ENCODE measurements at regions not wholly inside any gene's neighbourhood (a gene's known extent, or its start where the extent isn't known, plus 50 kb on each side); places are given as distances from the start of the nearest gene placed in this dataset.
"Not testable (repeated sequence)": the region's sequence is repeated elsewhere in the genome, so short reads cannot be mapped to it uniquely, and the experiment has no call there.

DNA sequence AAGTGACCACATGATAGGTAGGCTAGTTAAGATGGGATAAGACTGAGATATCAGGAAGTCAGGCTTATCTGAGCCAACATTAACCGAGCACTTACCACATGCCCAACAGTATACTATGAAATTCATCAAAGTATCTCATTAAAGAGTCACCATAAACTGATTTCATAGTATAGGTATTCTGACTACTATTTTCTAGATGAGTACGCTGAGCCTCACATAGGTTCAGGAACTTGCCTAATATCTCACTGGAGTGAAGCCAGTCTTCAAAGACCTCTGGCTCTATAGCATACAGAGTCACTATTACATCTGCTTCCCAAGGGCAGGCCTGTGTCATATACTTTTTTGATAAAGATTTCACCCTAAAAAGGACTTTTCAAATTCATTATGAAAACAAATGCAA is 115.6 kb upstream of the NGF start:
- ATAC-seq (ENCODE audit: low read depth in 2 of 2), result no peak
- Mint-ChIP-seq H3K36me3 (no peaks in the 10 kb centered on the region), H3K27me3 (no peaks in the 10 kb centered on the region), H3K4me1 (no peaks in the 10 kb centered on the region), H3K9me3 (peaks cover 0 to 6% (median 0%) of the 10 kb centered on the region in 7 donors), H3K4me3 (no peak overlapping the region), H3K27ac (no peak overlapping the region)
- DNase-seq, result no peak

DNA sequence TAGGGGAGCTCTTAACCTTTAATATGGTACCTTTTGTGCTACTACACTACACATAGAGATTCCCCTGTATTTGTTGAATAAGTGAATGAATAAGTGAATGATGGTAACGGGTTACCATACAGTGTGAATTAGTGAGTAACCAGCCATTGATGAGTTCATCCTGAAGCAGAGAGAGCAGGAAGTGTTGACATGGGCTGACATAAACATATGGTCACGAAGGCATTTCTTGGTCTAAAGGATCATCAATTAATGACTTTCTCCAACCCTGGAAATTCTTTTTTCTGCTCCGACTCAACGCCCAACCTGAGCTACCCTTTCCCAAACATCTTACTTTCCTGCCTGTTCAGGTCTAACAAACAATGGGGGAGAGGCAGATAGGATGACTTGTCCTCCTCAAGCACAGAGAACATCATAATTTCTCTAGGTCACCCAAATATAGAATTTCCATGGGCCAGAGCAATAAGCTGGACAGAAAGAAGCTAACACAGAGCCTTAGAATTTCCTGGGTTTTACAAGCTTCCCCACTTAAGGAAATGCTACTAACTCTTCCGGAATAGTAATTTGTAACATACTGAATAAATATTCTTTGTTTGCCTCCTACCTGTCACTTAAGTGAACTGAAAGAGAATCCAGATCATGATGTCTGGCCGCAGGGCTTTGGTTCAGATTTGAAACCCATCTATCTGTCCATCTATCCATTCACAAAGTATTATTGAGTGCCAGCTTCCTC is 114.7 kb upstream of the NGF start:
- ATAC-seq (ENCODE audit: low read depth in 2 of 2) (no peak), DNase-seq (no peak)
- Mint-ChIP-seq H3K4me3 (peak overlapping the region in 1 of 8 donors; percentile 19), H3K9me3 (peaks cover 0 to 4% (median 0%) of the 10 kb centered on the region in 7 donors), H3K36me3 (no peaks in the 10 kb centered on the region), H3K4me1 (no peaks in the 10 kb centered on the region), H3K27ac (no peak overlapping the region), H3K27me3 (no peaks in the 10 kb centered on the region)

DNA sequence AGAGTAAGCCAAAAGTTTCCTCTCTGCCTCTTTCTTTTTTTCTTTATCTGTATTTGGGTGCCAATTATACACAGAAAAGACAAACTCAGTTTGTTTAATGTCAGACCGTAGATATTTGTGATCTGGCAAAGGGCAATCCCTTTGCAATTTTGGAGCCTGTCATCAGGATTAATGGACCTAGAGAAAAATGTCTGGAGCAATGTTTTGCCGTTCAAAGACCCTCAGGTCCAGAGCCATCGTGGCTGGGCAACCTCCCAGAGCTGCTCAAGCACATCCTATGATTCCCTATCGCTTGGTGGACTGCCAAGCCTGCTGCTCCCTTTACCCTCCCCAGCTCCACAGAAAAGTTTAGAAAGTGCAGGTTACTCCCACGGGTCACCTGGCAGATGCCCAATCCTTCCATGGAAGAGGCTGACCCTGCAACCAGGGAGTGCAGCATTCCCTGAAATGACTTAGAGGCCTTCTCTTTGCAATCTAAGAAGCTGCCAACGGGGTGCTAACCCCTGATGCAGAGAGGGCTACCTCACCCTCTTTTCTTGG is 112.5 kb upstream of the NGF start:
- Mint-ChIP-seq H3K4me3 (no peak overlapping the region), H3K27me3 (no peaks in the 10 kb centered on the region), H3K4me1 (no peaks in the 10 kb centered on the region), H3K9me3 (peaks cover 0 to 4% (median 0%) of the 10 kb centered on the region in 7 donors), H3K27ac (no peak overlapping the region), H3K36me3 (no peaks in the 10 kb centered on the region)
- ATAC-seq (ENCODE audit: low read depth in 2 of 2) (no peak), DNase-seq (no peak)

DNA sequence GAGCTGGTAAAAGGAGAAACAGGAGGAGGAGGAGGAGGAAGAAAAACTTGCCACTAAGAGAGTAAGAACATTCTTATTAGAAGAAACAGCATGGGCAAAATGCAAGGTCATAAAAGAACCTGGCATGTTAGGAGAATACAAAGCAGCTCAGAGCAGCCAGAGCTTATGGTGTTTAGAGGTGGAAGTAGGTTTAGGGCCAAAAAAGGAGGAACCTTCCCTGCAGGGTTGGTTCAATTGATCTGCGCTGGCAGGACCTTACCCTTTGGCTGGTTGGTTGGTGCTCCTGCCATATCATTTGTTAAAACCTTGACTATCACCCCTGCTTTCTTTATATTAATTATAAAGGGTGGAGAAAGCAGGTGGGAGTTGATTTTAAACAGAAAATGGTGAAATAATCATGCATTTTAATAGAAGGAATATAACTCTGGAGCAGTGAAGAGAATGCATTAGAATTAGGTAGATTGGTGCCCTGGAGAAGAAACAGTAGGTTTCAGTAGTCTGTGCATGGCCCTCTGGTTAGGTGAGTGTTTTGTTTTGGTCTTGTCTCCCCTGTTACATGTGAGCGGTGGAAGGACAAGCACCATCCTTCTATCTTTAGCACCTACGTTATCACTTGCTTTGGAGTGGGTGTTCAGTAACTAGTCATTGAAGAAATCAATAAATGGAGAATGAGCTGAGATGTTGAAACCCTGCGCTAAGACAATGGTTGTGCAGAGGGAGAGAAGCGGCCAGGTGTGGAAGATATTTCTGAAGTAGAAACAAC is 110.4 kb upstream of the NGF start:
- H3K9me3 Mint-ChIP-seq, result peaks cover 0 to 2% (median 0%) of the 10 kb centered on the region in 7 donors
- H3K27me3 Mint-ChIP-seq, result no peaks in the 10 kb centered on the region
- H3K36me3 Mint-ChIP-seq, result no peaks in the 10 kb centered on the region
- no peak overlapping the region for H3K4me3 Mint-ChIP-seq
- DNase-seq, result no peak
- ATAC-seq (ENCODE audit: low read depth in 2 of 2), result no peak
- H3K27ac Mint-ChIP-seq, result no peak overlapping the region
- no peaks in the 10 kb centered on the region for H3K4me1 Mint-ChIP-seq

DNA sequence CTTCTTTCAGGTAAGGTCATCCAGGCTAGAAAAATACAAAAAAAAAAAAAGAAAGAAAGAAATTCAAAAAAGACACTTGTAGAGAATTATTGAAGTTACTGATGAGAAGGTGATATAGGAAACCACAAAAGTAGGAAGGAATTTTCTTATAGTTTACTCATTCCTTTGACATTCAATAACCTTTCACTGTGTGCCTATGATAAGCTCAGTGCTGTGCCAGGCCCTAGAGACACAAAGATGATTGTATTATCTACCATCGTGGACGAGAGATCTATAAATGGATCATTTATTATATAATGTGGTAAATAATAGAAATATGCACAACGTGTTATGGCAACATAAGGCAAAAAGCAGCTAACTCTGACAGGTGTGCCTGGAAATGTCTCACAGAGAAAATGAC is 109.6 kb upstream of the NGF start:
- no peaks in the 10 kb centered on the region for H3K36me3 Mint-ChIP-seq
- no peak for ATAC-seq (ENCODE audit: low read depth in 2 of 2)
- no peaks in the 10 kb centered on the region for H3K4me1 Mint-ChIP-seq
- H3K27ac Mint-ChIP-seq, result no peak overlapping the region
- no peak overlapping the region for H3K4me3 Mint-ChIP-seq
- H3K9me3 Mint-ChIP-seq, result peaks cover 0 to 2% (median 0%) of the 10 kb centered on the region in 7 donors
- H3K27me3 Mint-ChIP-seq, result no peaks in the 10 kb centered on the region
- no peak for DNase-seq

DNA sequence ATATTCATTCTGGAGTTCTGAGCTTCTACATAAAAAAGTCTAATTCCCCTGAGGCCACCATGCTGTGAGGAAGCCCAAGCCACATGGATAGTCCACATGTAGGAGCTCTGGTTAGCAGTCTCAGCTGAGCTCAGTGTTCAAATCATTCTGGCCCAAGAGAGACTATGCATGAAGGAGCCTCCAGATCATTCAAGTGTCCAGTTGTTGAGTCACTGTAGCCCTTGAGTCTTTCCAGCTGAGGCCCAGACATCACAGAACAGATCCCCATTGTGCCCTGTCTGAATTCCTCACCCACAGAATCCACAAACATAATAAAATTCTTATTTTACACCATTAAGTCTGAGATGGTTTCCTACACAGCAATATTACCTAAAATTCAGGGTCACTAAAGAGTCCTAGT is 107.0 kb upstream of the NGF start:
- Mint-ChIP-seq H3K27me3 (peaks cover 0 to 6% (median 0%) of the 10 kb centered on the region in 3 donors), H3K4me1 (no peaks in the 10 kb centered on the region), H3K4me3 (no peak overlapping the region), H3K36me3 (peaks cover 1 to 3% of the 10 kb centered on the region in 2 donors), H3K9me3 (peaks cover 0 to 2% (median 1%) of the 10 kb centered on the region in 7 donors), H3K27ac (no peak overlapping the region)
- ATAC-seq (ENCODE audit: low read depth in 2 of 2), result no peak
- DNase-seq, result no peak

DNA sequence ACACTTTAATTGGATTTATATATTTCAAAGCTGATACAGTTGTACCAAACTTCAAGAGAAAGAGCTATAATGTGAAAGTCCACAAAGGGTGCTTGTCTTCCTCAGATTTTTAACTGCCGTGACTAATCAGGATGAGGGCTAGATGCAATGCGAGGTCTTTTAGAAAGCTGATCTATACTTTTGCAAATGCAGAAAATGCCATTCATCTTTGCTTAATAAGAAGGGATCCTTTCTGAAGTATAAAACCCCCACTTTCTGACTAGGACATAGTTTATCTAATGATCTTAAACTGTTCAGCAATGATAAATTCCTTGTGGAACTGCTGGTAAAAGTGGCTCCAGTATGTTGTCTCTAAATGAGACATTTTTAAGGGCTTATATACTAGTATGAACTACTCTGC is 102.7 kb upstream of the NGF start:
- no peak for ATAC-seq (ENCODE audit: low read depth in 2 of 2)
- peaks cover 0 to 12% (median 5%) of the 10 kb centered on the region in 7 donors for H3K9me3 Mint-ChIP-seq
- peaks cover 4 to 7% of the 10 kb centered on the region in 2 donors for H3K36me3 Mint-ChIP-seq

DNA sequence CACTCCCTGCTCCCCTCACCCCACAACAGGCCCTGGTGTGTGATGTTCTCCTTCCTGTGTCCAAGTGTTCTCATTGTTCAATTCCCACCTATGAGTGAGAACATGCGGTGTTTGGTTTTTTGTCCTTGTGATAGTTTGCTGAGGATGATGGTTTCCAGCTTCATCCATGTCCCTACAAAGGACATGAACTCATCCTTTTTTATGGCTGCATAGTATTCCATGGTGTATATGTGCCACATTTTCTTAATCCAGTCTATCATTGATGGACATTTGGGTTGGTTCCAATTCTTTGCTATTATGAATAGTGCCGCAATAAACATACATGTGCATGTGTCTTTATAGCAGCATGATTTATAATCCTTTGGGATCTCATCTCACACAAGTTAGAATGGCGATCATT is 101.5 kb upstream of the NGF start:
- H3K36me3 Mint-ChIP-seq; H3K27me3 Mint-ChIP-seq; DNase-seq; H3K4me3 Mint-ChIP-seq; ATAC-seq (ENCODE audit: low read depth in 2 of 2); H3K4me1 Mint-ChIP-seq; H3K27ac Mint-ChIP-seq: not testable (repeated sequence)
- peaks cover 0 to 12% (median 5%) of the 10 kb centered on the region in 7 donors for H3K9me3 Mint-ChIP-seq

More for the DNA sequence above, 102.7 kb upstream of the NGF start:
- Mint-ChIP-seq H3K4me3 (peak overlapping the region in 1 of 8 donors; percentile 10), H3K27ac (no peak overlapping the region), H3K4me1 (no peaks in the 10 kb centered on the region), H3K27me3 (peaks cover 0 to 6% (median 0%) of the 10 kb centered on the region in 3 donors)
- no peak for DNase-seq

DNA sequence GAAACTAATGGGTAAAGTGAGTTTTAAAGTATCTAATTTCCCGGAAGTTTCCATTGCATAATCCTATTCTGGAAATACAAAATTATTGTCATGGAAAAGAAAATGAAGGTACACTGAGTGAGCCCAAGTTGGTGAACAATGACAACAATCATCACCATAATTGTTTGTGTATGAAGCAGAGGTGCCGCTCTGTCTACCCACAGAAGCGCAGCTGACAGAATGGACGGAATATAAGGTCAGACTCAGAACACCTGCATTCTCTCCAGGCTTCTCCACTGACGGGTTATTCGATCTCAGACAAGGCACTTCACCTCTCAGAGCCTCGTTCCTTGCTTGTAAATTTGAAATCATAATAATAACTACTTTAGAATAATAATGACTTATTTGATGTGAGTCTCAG is 99.1 kb upstream of the NGF start:
- no peak for DNase-seq
- no peak overlapping the region for H3K27ac Mint-ChIP-seq
- peaks cover 4 to 7% of the 10 kb centered on the region in 2 donors for H3K36me3 Mint-ChIP-seq
- no peak overlapping the region for H3K4me3 Mint-ChIP-seq
- no peak for ATAC-seq (ENCODE audit: low read depth in 2 of 2)
- H3K27me3 Mint-ChIP-seq, result peaks cover 0 to 6% (median 0%) of the 10 kb centered on the region in 3 donors
- peaks cover 0 to 12% (median 7%) of the 10 kb centered on the region in 7 donors for H3K9me3 Mint-ChIP-seq
- no peaks in the 10 kb centered on the region for H3K4me1 Mint-ChIP-seq

DNA sequence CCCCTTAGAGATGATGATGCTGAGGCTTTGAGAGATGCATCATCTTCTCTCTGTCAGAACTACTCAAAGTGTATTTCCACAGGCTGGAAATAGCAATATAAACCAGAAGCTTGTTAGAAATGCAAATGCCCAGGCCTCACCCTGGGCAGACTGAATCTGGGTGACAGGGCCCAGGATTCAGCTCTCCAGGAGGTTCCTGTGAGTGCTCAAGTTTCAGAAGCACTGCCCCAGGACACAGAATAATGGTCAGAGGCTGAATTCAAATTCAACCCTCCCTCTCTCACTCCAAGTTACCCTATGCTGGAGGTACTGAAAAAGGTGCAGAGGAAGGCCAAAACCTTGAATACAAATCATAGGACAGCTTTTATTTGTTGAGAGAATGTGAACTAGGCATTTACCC is 98.5 kb upstream of the NGF start:
- H3K27ac Mint-ChIP-seq, result no peak overlapping the region
- no peak overlapping the region for H3K4me3 Mint-ChIP-seq
- peaks cover 0 to 6% (median 0%) of the 10 kb centered on the region in 3 donors for H3K27me3 Mint-ChIP-seq
- DNase-seq (no peak), ATAC-seq (ENCODE audit: low read depth in 2 of 2) (no peak)
- H3K4me1 Mint-ChIP-seq, result no peaks in the 10 kb centered on the region
- H3K9me3 Mint-ChIP-seq, result peaks cover 0 to 12% (median 7%) of the 10 kb centered on the region in 7 donors
- peaks cover 4 to 7% of the 10 kb centered on the region in 2 donors for H3K36me3 Mint-ChIP-seq

DNA sequence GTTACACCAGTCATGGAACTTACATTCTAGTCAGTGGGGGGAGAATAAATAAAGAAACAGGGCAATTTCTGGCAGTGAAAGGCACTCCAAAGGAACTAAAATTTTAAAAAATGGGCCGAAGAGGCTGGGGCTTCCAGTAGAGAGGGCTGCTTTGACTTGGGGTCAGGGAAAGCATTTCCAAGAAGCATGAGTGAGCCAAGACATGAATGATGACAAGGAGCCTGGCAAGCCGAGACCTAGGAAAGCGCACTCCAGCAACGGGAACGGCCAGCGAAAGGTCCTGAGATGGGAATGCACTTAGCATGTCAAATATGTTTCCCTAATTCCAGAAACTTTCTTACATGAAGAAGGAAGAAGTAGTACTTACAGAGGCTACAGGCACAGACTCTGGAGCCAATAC is 95.4 kb upstream of the NGF start:
- no peak for ATAC-seq (ENCODE audit: low read depth in 2 of 2)
- no peaks in the 10 kb centered on the region for H3K4me1 Mint-ChIP-seq

DNA sequence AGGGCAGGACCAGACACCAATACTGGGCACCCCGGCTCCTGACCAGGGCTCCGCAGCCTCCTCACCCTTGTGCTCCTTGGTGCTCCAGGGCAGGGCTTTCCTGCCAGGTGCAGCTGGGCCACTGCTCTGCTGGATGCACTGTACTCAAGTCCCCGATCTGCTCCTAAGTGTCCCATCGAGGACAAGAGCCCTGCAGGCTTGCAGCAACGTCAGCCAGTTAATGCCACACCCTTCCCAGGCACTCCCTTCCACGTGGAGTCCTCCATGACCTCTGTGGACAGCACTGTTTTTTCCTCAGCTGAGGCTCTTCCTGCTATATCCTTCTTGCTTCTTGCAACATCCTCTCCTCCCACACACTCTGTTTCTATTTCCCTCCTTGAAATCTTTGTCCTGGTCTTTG is 94.0 kb upstream of the NGF start:
- Mint-ChIP-seq H3K36me3 (no peaks in the 10 kb centered on the region), H3K4me3 (no peak overlapping the region), H3K27ac (no peak overlapping the region), H3K27me3 (no peaks in the 10 kb centered on the region), H3K4me1 (no peaks in the 10 kb centered on the region), H3K9me3 (peaks cover 0 to 14% (median 0%) of the 10 kb centered on the region in 7 donors)
- no peak for ATAC-seq (ENCODE audit: low read depth in 2 of 2)
- no peak for DNase-seq

More for the DNA sequence above, 95.4 kb upstream of the NGF start:
- Mint-ChIP-seq H3K27ac (no peak overlapping the region), H3K4me3 (no peak overlapping the region), H3K9me3 (peaks cover 0 to 14% (median 0%) of the 10 kb centered on the region in 7 donors), H3K36me3 (no peaks in the 10 kb centered on the region), H3K27me3 (no peaks in the 10 kb centered on the region)
- no peak for DNase-seq

DNA sequence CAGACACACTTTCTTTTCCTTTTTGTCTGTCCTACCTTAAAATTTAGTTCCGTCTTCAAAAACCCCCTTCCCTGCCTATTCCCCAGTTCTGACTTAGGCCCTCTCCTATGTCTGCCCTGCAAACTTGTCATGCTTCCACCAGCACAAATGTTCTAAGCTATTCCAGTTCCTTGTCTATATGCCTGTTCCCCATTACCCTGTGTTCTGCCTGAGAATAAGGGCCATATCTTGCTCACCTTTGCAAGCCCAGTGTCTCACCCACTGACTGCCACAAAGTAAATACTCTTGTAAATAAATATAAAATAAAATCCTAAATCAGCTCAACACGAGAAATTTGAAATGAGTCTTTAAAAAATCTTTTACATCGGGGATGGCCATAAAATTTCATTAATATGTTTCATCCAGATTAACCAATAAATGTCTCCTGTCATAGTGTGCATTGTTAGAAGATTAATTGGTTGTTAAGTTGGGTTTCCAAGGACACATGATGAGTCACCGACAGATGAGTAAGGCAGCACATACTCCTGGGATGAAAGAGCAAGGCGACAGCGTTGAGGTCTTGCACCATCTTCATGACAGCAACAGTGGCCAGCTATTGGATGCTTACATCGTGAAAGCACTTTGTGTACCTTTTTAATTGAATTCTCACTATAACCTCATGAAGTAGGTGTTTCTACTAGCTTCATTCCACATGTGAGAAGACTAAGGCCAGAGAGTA is 92.6 kb upstream of the NGF start:
- no peak for DNase-seq
- H3K27me3 Mint-ChIP-seq, result no peaks in the 10 kb centered on the region

More for the DNA sequence above, 92.6 kb upstream of the NGF start:
- H3K4me1 Mint-ChIP-seq, result no peaks in the 10 kb centered on the region
- H3K4me3 Mint-ChIP-seq, result no peak overlapping the region
- H3K36me3 Mint-ChIP-seq, result no peaks in the 10 kb centered on the region
- no peak for ATAC-seq (ENCODE audit: low read depth in 2 of 2)
- no peak overlapping the region for H3K27ac Mint-ChIP-seq
- H3K9me3 Mint-ChIP-seq, result peaks cover 0 to 14% (median 0%) of the 10 kb centered on the region in 7 donors
